ENCODE measurements at regions not wholly inside any gene's neighbourhood (a gene's known extent, or its start where the extent isn't known, plus 50 kb on each side); places are given as distances from the start of the nearest gene placed in this dataset.

GRCh38 chr15:66860844-66861243 is 158.8 kb downstream of the SMAD6 start:
- BruUV-seq (replicated peaks), result no TSS peak
- in situ Hi-C loops (cut with MboI; ENCODE audit: low sequenced_read_pairs), result loop anchor here (25.0 kb wide), 1 partner anchor 499 kb away; the partner anchor contains the start of gene TIPIN
- no peak for ATAC-seq (ENCODE audit: low read depth)
- whole genome bisulfite sequencing, 2 experiments (ENCODE audit: extremely low coverage in 2 of 2, insufficient read length in 1 of 2), result 90% methylated on average over 2 of the region's 3 CpGs; no CpG with 5 or more reads in 1 of the 2 experiments
- TF ChIP-seq POLR2A (IDR thresholded peaks at IDR 0.05; ENCODE audit: low read depth, low read length) (no peak), RAD21 (IDR thresholded peaks at IDR 0.05; ENCODE audit: low read length) (no peak), CEBPB (IDR thresholded peaks at IDR 0.05; ENCODE audit: low read depth, low read length) (no peak), MXI1 (IDR thresholded peaks at IDR 0.05; ENCODE audit: borderline replicate concordance, low read depth, low read length) (no peak), RFX5 (IDR thresholded peaks at IDR 0.05; ENCODE audit: low read depth, low read length) (no peak), RCOR1 (IDR thresholded peaks at IDR 0.05; ENCODE audit: insufficient replicate concordance, low read length) (no peak), NFE2L2 (IDR thresholded peaks at IDR 0.05; ENCODE audit: low read depth, low read length) (no peak), FOS (IDR thresholded peaks at IDR 0.05; ENCODE audit: low read depth, low read length) (no peak), ELK1 (IDR thresholded peaks at IDR 0.05; ENCODE audit: borderline replicate concordance, low read depth, low read length) (no peak), MAFK (IDR thresholded peaks at IDR 0.05; ENCODE audit: low read depth, low read length) (no peak), USF2 (IDR thresholded peaks at IDR 0.05; ENCODE audit: low read depth, low read length) (no peak), CHD1 (IDR thresholded peaks at IDR 0.05; ENCODE audit: low read depth, low read length) (no peak), MAZ (IDR thresholded peaks at IDR 0.05; ENCODE audit: borderline replicate concordance, low read depth, low read length) (no peak), SMC3 (IDR thresholded peaks at IDR 0.05; ENCODE audit: low read depth, low read length) (no peak), CTCF (conservative IDR thresholded peaks at IDR 0.05; ENCODE audit: low read depth, low read length) (no peak), BHLHE40 (IDR thresholded peaks at IDR 0.05; ENCODE audit: low read depth, low read length) (no peak)
- H2BK5ac ChIP-seq (ENCODE audit: low read depth, low read length, poor library complexity, severe bottlenecking), result no peak overlapping the region
- H4K91ac ChIP-seq (ENCODE audit: insufficient read depth, low read depth, low read length), result no peak overlapping the region
- H3K56ac ChIP-seq (ENCODE audit: extremely low read depth, insufficient read depth, low read length), result no peak overlapping the region
- no peak overlapping the region for H3K27ac ChIP-seq (ENCODE audit: insufficient read depth, low read length)
- H3K9me3 ChIP-seq (ENCODE audit: control insufficient read depth, insufficient read depth, low read length), result no peaks in the 10 kb centered on the region
- no peaks in the 10 kb centered on the region for H3K27me3 ChIP-seq (ENCODE audit: control insufficient read depth, insufficient read depth, low read length)
- peaks cover 7% of the 10 kb centered on the region for H3K4me1 ChIP-seq (ENCODE audit: control insufficient read depth, insufficient read depth, low read length)
- H2BK20ac ChIP-seq (ENCODE audit: low read depth, low read length), result no peak overlapping the region
- no peak overlapping the region for H2BK120ac ChIP-seq (ENCODE audit: low read depth, low read length)
- POLR2A ChIA-PET (ENCODE audit: unreplicated experiment), result no interaction called here
- H2AFZ ChIP-seq (replicated peaks; ENCODE audit: low read length, poor library complexity), result no peak overlapping the region
- H3K9me1 ChIP-seq (ENCODE audit: insufficient read depth, low read length), result peaks cover 5% of the 10 kb centered on the region; the same call in 1 of the 2 replicates
- no peak overlapping the region; the same call in 1 of the 2 replicates for H2AK5ac ChIP-seq (ENCODE audit: low read depth, low read length)
- H4K20me1 ChIP-seq (ENCODE audit: insufficient read depth, low read length), result peaks cover 9% of the 10 kb centered on the region; the same call in 1 of the 2 replicates
- H3K79me1 ChIP-seq (ENCODE audit: low read depth in 1 of 2, low read length in 2 of 2), result peaks cover 6 to 34% of the 10 kb centered on the region in 2 experiments; a peak in 2 of 4 replicates
- H3K4ac ChIP-seq (ENCODE audit: low read depth, low read length), result no peak overlapping the region
- no peaks in the 10 kb centered on the region for H3K36me3 ChIP-seq (ENCODE audit: control insufficient read depth, insufficient read depth, low read length)
- CTCF ChIA-PET, result no interaction called here
- no peak overlapping the region for H3K23ac ChIP-seq (ENCODE audit: low read depth, low read length)
- no peak overlapping the region for H3K14ac ChIP-seq (replicated peaks; ENCODE audit: low read depth, low read length)
- no peak overlapping the region for H2AK9ac ChIP-seq (replicated peaks; ENCODE audit: low read depth, low read length, poor library complexity)
- no peak overlapping the region for H3K4me3 ChIP-seq (ENCODE audit: insufficient read depth, low read depth, low read length)
- no peak overlapping the region for H2BK15ac ChIP-seq (ENCODE audit: low read depth, low read length)
- H3K9ac ChIP-seq (ENCODE audit: low read depth, low read length), result no peak overlapping the region
- intact Hi-C loops (cut with micrococcal nuclease), result no loop called here
- H4K5ac ChIP-seq (ENCODE audit: low read depth, low read length), result no peak overlapping the region
- no peak overlapping the region for H3K4me2 ChIP-seq (ENCODE audit: low read depth, low read length)
- dilution Hi-C loops (cut with HindIII; ENCODE audit: low sequenced_read_pairs, unreplicated experiment), result no loop called here
- no peak overlapping the region for H3K18ac ChIP-seq (ENCODE audit: low read depth, low read length)
- no peak overlapping the region for H4K8ac ChIP-seq (ENCODE audit: low read depth in 2 of 2, low read length in 2 of 2)
- no peak for DNase-seq
